GM23338 (cell line): ENCODE measurements at regions not wholly inside any gene's neighbourhood (a gene's known extent, or its start where the extent isn't known, plus 50 kb on each side); places are given as distances from the start of the nearest gene placed in this dataset.

Source experiments
- ATAC-seq: fragments of 200-7000 bp; cut with Tn5 transposase; 3 replicates; pipeline ENCODE4 v1.9.1; 2020
- DNase-seq: peaks from one replicate; pipeline ENCODE4 v3.0.0-alpha.2; 2015; ENCODE audit warnings: low spot score
- H2AFZ ChIP-seq: fragments of 200-600 bp; sonication (generic); 2 replicates; pipeline ENCODE4 v1.8.0; 2016; ENCODE audit warnings: antibody characterized with exemption, mild to moderate bottlenecking, moderate library complexity
- H3F3A ChIP-seq: fragments of 200-600 bp; sonication (generic); replicated peaks from 2 replicates; pipeline ENCODE4 v1.8.0; 2017; ENCODE audit warnings: antibody characterized with exemption, mixed run types, low read depth
- H3K27ac ChIP-seq: fragments of 200-600 bp; sonication (generic); 2 replicates; pipeline ENCODE4 v1.6.1; 2016; ENCODE audit warnings: low read depth
- H3K27me3 ChIP-seq: fragments of 200-600 bp; sonication (generic); 2 replicates; pipeline ENCODE4 v1.8.0; 2016; ENCODE audit warnings: mild to moderate bottlenecking, mixed run types, moderate library complexity; ENCODE audit not compliant: insufficient read depth
- H3K36me3 ChIP-seq: fragments of 200-600 bp; sonication (generic); 2 replicates; pipeline ENCODE4 v1.8.0; 2016; ENCODE audit warnings: mild to moderate bottlenecking; ENCODE audit not compliant: insufficient read depth
- H3K4me1 ChIP-seq: fragments of 200-600 bp; sonication (generic); 2 replicates; pipeline ENCODE4 v1.8.0; 2016; ENCODE audit warnings: mild to moderate bottlenecking, moderate library complexity; ENCODE audit not compliant: insufficient read depth
- H3K4me2 ChIP-seq: fragments of 200-600 bp; sonication (generic); 2 replicates; pipeline ENCODE4 v1.7.1; 2017; ENCODE audit warnings: mixed run types
- H3K4me3 ChIP-seq: fragments of 200-600 bp; sonication (generic); 2 replicates; pipeline ENCODE4 v1.6.1; 2016; ENCODE audit warnings: mixed run types
- H3K79me2 ChIP-seq: fragments of 200-600 bp; sonication (generic); replicated peaks from 2 replicates; pipeline ENCODE4 v1.8.0; 2017; ENCODE audit warnings: mild to moderate bottlenecking; ENCODE audit not compliant: insufficient read depth
- H3K9me2 ChIP-seq: fragments of 200-600 bp; sonication (generic); 2 replicates; pipeline ENCODE4 v1.8.0; 2017; ENCODE audit not compliant: insufficient read depth
- H4K20me1 ChIP-seq: fragments of 200-600 bp; sonication (generic); replicated peaks from 2 replicates; pipeline ENCODE4 v1.8.0; 2017; ENCODE audit warnings: mild to moderate bottlenecking; ENCODE audit not compliant: insufficient read depth
- H3K27ac Mint-ChIP-seq: 2 replicates; pipeline ENCODE4 v1.8.0; 2020; ENCODE audit warnings: inconsistent platforms, mild to moderate bottlenecking, moderate library complexity, mixed read lengths
- H3K27me3 Mint-ChIP-seq: 3 replicates; pipeline ENCODE4 v1.8.0; 2022; ENCODE audit warnings: low read depth, mild to moderate bottlenecking, moderate library complexity, mixed read lengths, inconsistent platforms; ENCODE audit not compliant: insufficient read depth, poor library complexity
- H3K36me3 Mint-ChIP-seq: 3 replicates; pipeline ENCODE4 v1.8.0; 2021; ENCODE audit warnings: low read depth, mild to moderate bottlenecking, inconsistent platforms, moderate library complexity, mixed read lengths
- H3K4me1 Mint-ChIP-seq: 3 replicates; pipeline ENCODE4 v1.8.0; 2020; ENCODE audit warnings: mild to moderate bottlenecking, inconsistent platforms, mixed read lengths
- H3K4me3 Mint-ChIP-seq: 3 replicates; pipeline ENCODE4 v1.8.0; 2021; ENCODE audit warnings: moderate library complexity, mild to moderate bottlenecking, inconsistent platforms, mixed read lengths
- H3K9me3 Mint-ChIP-seq: 3 replicates; pipeline ENCODE4 v1.8.0; 2020; ENCODE audit warnings: moderate library complexity, mild to moderate bottlenecking, inconsistent platforms, mixed read lengths
- CREB1 ChIP-seq: fragments of 250-450 bp; sonication (Bioruptor Pico); IDR thresholded peaks from 2 replicates; pipeline ENCODE4 v1.5.0; 2020; ENCODE audit warnings: low read depth, mild to moderate bottlenecking, moderate library complexity
- EZH2 ChIP-seq: fragments of 200-600 bp; sonication (generic); IDR thresholded peaks from one replicate; pipeline ENCODE4 v1.8.0; 2017; ENCODE audit warnings: antibody characterized with exemption, mild to moderate bottlenecking, low read depth; ENCODE audit not compliant: unreplicated experiment
- EZH2phosphoT487 ChIP-seq: fragments of 200-600 bp; sonication (generic); IDR thresholded peaks from one replicate; pipeline ENCODE4 v1.8.1; 2018; ENCODE audit warnings: antibody characterized with exemption; ENCODE audit not compliant: unreplicated experiment
- JUNB ChIP-seq: IDR thresholded peaks from one replicate; pipeline ENCODE4 v1.6.1; 2016; ENCODE audit warnings: antibody characterized with exemption; ENCODE audit not compliant: unreplicated experiment
- POLR2AphosphoS5 ChIP-seq: IDR thresholded peaks from 2 replicates; pipeline ENCODE4 v1.6.1; 2016; ENCODE audit warnings: antibody characterized with exemption, low read depth
- STAT1 ChIP-seq: IDR thresholded peaks from one replicate; pipeline ENCODE4 v1.6.1; 2016; ENCODE audit warnings: antibody characterized with exemption; ENCODE audit not compliant: unreplicated experiment
- ZNF114 ChIP-seq: fragments of 250-450 bp; sonication (Bioruptor Pico); IDR thresholded peaks from 2 replicates; pipeline ENCODE4 v1.5.0; 2020; ENCODE audit warnings: mild to moderate bottlenecking, moderate library complexity
- ZNF331 ChIP-seq: fragments of 250-450 bp; sonication (Bioruptor Pico); IDR thresholded peaks from 2 replicates; pipeline ENCODE4 v1.5.0; 2020; ENCODE audit warnings: low read depth, mild to moderate bottlenecking, moderate library complexity
- TF ChIP-seq, protein P1 (sequence below): fragments of 250-450 bp; sonication (Bioruptor Pico); IDR thresholded peaks from 2 replicates; pipeline ENCODE4 v1.5.0; 2020; ENCODE audit warnings: mild to moderate bottlenecking, moderate library complexity
- TF ChIP-seq, protein P2 (sequence below): IDR thresholded peaks from 2 replicates; pipeline ENCODE4 v1.6.1; 2016; ENCODE audit warnings: antibody characterized with exemption

DNA sequence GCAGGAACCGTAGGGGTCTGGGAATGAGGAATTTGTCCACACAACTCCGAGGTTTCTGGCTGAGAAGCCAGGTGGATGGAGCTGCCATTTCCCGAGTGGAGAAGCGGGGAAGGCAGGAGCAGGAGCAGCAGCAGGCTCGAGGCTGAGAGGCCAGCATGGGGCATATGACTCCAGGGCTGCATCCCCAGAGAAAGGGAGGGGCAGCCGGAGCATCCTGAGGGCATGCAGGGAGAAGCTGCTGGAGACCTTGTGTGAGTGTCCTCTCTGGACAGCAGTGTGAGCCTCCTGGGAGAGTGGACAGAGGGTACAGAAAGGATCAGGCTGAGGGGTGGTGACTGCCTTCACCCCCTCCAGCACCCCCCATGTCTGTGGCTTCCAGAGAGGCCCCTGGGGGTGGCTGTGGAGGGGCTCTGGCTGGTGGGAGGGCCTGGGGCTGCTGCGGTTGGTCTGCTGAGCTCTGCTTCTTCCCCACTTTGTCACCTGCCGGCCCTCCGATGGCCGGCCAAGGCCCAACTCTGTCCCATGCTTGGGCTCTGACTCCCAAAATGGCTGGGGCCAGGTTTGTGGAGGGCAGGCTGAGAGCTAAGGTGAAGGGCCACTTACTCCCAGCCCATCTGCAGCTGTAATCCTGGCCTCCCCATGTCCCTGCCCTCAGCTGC, 633.1 kb downstream of the MATN1 start:
- Histone ChIP-seq H4K20me1 (no peaks in the 10 kb centered on the region), H3K4me2 (no peak overlapping the region), H3K27ac (no peak overlapping the region), H3K4me1 (no peaks in the 10 kb centered on the region), H3K36me3 (no peaks in the 10 kb centered on the region), H3F3A (no peaks in the 10 kb centered on the region), H2AFZ (no peak overlapping the region), H3K4me3 (no peak overlapping the region), H3K9me2 (no peaks in the 10 kb centered on the region), H3K27me3 (no peaks in the 10 kb centered on the region), H3K79me2 (no peaks in the 10 kb centered on the region)
- H3K27me3 Mint-ChIP-seq: peaks cover 14% of the 10 kb centered on the region
- peaks cover 45% of the 10 kb centered on the region for H3K9me3 Mint-ChIP-seq
- H3K4me1 Mint-ChIP-seq: no peaks in the 10 kb centered on the region; the same call in 1 of the 3 replicates
- DNase-seq: no peak
- no peak overlapping the region for H3K27ac Mint-ChIP-seq
- H3K36me3 Mint-ChIP-seq: peaks cover 25% of the 10 kb centered on the region
- ATAC-seq: no peak
- no peak overlapping the region for H3K4me3 Mint-ChIP-seq
- TF ChIP-seq, protein P1, sequence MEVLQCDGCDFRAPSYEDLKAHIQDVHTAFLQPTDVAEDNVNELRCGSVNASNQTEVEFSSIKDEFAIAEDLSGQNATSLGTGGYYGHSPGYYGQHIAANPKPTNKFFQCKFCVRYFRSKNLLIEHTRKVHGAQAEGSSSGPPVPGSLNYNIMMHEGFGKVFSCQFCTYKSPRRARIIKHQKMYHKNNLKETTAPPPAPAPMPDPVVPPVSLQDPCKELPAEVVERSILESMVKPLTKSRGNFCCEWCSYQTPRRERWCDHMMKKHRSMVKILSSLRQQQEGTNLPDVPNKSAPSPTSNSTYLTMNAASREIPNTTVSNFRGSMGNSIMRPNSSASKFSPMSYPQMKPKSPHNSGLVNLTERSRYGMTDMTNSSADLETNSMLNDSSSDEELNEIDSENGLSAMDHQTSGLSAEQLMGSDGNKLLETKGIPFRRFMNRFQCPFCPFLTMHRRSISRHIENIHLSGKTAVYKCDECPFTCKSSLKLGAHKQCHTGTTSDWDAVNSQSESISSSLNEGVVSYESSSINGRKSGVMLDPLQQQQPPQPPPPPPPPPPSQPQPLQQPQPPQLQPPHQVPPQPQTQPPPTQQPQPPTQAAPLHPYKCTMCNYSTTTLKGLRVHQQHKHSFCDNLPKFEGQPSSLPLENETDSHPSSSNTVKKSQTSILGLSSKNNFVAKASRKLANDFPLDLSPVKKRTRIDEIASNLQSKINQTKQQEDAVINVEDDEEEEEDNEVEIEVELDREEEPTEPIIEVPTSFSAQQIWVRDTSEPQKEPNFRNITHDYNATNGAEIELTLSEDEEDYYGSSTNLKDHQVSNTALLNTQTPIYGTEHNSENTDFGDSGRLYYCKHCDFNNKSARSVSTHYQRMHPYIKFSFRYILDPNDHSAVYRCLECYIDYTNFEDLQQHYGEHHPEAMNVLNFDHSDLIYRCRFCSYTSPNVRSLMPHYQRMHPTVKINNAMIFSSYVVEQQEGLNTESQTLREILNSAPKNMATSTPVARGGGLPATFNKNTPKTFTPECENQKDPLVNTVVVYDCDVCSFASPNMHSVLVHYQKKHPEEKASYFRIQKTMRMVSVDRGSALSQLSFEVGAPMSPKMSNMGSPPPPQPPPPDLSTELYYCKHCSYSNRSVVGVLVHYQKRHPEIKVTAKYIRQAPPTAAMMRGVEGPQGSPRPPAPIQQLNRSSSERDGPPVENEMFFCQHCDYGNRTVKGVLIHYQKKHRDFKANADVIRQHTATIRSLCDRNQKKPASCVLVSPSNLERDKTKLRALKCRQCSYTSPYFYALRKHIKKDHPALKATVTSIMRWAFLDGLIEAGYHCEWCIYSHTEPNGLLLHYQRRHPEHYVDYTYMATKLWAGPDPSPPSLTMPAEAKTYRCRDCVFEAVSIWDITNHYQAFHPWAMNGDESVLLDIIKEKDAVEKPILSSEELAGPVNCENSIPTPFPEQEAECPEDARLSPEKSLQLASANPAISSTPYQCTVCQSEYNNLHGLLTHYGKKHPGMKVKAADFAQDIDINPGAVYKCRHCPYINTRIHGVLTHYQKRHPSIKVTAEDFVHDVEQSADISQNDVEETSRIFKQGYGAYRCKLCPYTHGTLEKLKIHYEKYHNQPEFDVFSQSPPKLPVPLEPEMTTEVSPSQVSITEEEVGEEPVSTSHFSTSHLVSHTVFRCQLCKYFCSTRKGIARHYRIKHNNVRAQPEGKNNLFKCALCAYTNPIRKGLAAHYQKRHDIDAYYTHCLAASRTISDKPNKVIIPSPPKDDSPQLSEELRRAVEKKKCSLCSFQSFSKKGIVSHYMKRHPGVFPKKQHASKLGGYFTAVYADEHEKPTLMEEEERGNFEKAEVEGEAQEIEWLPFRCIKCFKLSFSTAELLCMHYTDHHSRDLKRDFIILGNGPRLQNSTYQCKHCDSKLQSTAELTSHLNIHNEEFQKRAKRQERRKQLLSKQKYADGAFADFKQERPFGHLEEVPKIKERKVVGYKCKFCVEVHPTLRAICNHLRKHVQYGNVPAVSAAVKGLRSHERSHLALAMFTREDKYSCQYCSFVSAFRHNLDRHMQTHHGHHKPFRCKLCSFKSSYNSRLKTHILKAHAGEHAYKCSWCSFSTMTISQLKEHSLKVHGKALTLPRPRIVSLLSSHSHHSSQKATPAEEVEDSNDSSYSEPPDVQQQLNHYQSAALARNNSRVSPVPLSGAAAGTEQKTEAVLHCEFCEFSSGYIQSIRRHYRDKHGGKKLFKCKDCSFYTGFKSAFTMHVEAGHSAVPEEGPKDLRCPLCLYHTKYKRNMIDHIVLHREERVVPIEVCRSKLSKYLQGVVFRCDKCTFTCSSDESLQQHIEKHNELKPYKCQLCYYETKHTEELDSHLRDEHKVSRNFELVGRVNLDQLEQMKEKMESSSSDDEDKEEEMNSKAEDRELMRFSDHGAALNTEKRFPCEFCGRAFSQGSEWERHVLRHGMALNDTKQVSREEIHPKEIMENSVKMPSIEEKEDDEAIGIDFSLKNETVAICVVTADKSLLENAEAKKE (CRISPR knock-in tag): no peak
- TF ChIP-seq, protein P2, sequence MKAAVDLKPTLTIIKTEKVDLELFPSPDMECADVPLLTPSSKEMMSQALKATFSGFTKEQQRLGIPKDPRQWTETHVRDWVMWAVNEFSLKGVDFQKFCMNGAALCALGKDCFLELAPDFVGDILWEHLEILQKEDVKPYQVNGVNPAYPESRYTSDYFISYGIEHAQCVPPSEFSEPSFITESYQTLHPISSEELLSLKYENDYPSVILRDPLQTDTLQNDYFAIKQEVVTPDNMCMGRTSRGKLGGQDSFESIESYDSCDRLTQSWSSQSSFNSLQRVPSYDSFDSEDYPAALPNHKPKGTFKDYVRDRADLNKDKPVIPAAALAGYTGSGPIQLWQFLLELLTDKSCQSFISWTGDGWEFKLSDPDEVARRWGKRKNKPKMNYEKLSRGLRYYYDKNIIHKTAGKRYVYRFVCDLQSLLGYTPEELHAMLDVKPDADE: no peak
- no peak for TF ChIP-seq STAT1
- TF ChIP-seq JUNB: no peak
- no peak for TF ChIP-seq POLR2AphosphoS5
- TF ChIP-seq EZH2: no peak
- no peak for TF ChIP-seq ZNF331 (CRISPR knock-in tag)
- TF ChIP-seq CREB1 (CRISPR knock-in tag): no peak
- TF ChIP-seq ZNF114 (CRISPR knock-in tag): no peak
- TF ChIP-seq EZH2phosphoT487: no peak
